ENCODE measurements at regions not wholly inside any gene's neighbourhood (a gene's known extent, or its start where the extent isn't known, plus 50 kb on each side); places are given as distances from the start of the nearest gene placed in this dataset.

DNA sequence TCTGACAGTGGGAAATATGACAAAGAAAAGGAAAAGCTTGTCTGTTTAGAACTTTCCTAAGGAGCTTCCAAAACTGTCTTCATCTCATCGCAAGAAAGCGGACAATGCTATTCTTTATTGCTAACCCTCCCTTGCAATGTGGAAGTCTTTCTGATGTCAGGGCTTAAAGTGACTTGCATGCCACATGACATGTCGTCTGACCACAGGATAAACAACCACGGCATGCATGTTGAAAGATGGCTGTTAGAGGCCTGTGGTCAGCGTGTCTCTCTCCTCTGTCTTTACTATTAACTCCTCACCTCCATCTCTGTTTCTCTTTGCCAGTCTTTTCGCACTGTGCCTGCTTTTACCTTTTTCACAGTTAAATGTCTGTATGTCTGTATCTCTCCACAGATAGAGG lies 389.8 kb downstream of the LNPK start:
- H2BK120ac ChIP-seq (replicated peaks; ENCODE audit: low read depth, low read length): no peak overlapping the region
- no peaks in the 10 kb centered on the region for H3K4me1 ChIP-seq (replicated peaks in 1 of 4; ENCODE audit: control insufficient read depth in 3 of 4, insufficient read depth in 4 of 4, low read length in 3 of 4)
- no peak overlapping the region for H3K9ac ChIP-seq (replicated peaks in 1 of 4; ENCODE audit: extremely low read depth in 1 of 4, low read depth in 3 of 4, low read length in 3 of 4)
- H4K8ac ChIP-seq (ENCODE audit: extremely low read depth, insufficient read depth, low read length): no peak overlapping the region
- H2BK5ac ChIP-seq (ENCODE audit: low read depth, low read length): no peak overlapping the region
- H3K27me3 ChIP-seq (replicated peaks in 1 of 4; ENCODE audit: control insufficient read depth in 3 of 4, extremely low read depth in 1 of 4, insufficient read depth in 3 of 4, low read length in 3 of 4): no peaks in the 10 kb centered on the region
- H4K20me1 ChIP-seq (replicated peaks in 1 of 2; ENCODE audit: control insufficient read depth in 1 of 2, insufficient read depth in 2 of 2, low read length in 2 of 2): no peaks in the 10 kb centered on the region
- H3K79me1 ChIP-seq (ENCODE audit: low read depth, low read length): no peaks in the 10 kb centered on the region
- H2BK15ac ChIP-seq (ENCODE audit: low read length): no peak overlapping the region
- H3K56ac ChIP-seq (replicated peaks; ENCODE audit: insufficient read length, low read depth, low read length): no peak overlapping the region
- no peak for DNase-seq (ENCODE audit: low read depth in 1 of 2, low spot score in 2 of 2)
- H2BK12ac ChIP-seq (ENCODE audit: low read depth, low read length): no peak overlapping the region
- H3K23ac ChIP-seq (ENCODE audit: insufficient read length): no peak overlapping the region
- no peak overlapping the region for H2BK20ac ChIP-seq (ENCODE audit: low read length)
- H3K23me2 ChIP-seq (ENCODE audit: low read depth, low read length): no peaks in the 10 kb centered on the region
- no peak overlapping the region for H2AFZ ChIP-seq (ENCODE audit: low read length)
- H3K79me2 ChIP-seq (ENCODE audit: control insufficient read depth in 1 of 2, insufficient read depth in 2 of 2, low read length in 2 of 2): no peaks in the 10 kb centered on the region
- no peak overlapping the region for H3K18ac ChIP-seq (ENCODE audit: extremely low read depth, low read length)
- H3K4me2 ChIP-seq (ENCODE audit: insufficient read depth in 1 of 2, low read depth in 2 of 2, low read length in 2 of 2): no peak overlapping the region
- H3K14ac ChIP-seq (ENCODE audit: insufficient read length): no peak overlapping the region
- FAIRE-seq: no peak
- no peak overlapping the region for H2AK5ac ChIP-seq (ENCODE audit: low read depth, low read length)
- H3K27ac ChIP-seq (ENCODE audit: low read depth, low read length): no peak overlapping the region
- H4K5ac ChIP-seq (ENCODE audit: insufficient read length, low read depth, low read length): no peak overlapping the region
- ChIA-PET CTCF (ENCODE audit: partially characterized antibody) (interaction anchor here (0.6 to 2.8 kb wide), 4 partner anchors 8 to 283 kb away, joined by 3 to 9 read pairs (median 4); no protein-coding TSS in a partner anchor), POLR2A (ENCODE audit: partially characterized antibody) (interaction anchor here (1.1 kb wide), 1 partner anchor 21 kb away, joined by 3 read pairs; no protein-coding TSS in a partner anchor)
- H4K91ac ChIP-seq (replicated peaks; ENCODE audit: insufficient read length, low read length): no peak overlapping the region
- H3K9me3 ChIP-seq (ENCODE audit: insufficient read depth in 2 of 2, low read depth in 1 of 2, low read length in 1 of 2): no peaks in the 10 kb centered on the region
- H3K4me3 ChIP-seq (ENCODE audit: extremely low read depth in 1 of 4, insufficient read depth in 2 of 4, low read depth in 3 of 4, low read length in 4 of 4): no peak overlapping the region
- H3K36me3 ChIP-seq (ENCODE audit: control insufficient read depth in 2 of 4, insufficient read depth in 4 of 4, low read length in 3 of 4): no peaks in the 10 kb centered on the region
- WGBS, 2 experiments (ENCODE audit: extremely low coverage in 1 of 2, insufficient coverage in 1 of 2, insufficient read length in 1 of 2, insufficient replicate concordance in 2 of 2, low coverage in 1 of 2, low lambda C conversion rate in 2 of 2, missing lambda C conversion rate in 1 of 2): 91% methylated on average over 6 of the region's 6 CpGs; no CpG with 5 or more reads in 1 of the 2 experiments
- H3K4ac ChIP-seq (replicated peaks; ENCODE audit: insufficient read length, low read depth, low read length): no peak overlapping the region
- TF ChIP-seq EZH2 (IDR thresholded peaks at IDR 0.05; ENCODE audit: low read depth, low read length, severe bottlenecking) (no peak), CREB1 (IDR thresholded peaks at IDR 0.05) (no peak), CTBP2 (IDR thresholded peaks at IDR 0.05; ENCODE audit: borderline replicate concordance, insufficient read depth, insufficient read length, low read length) (no peak), SRF (IDR thresholded peaks at IDR 0.05; ENCODE audit: low read depth, low read length) (no peak), TEAD4 (IDR thresholded peaks at IDR 0.05; ENCODE audit: low read depth, low read length) (no peak), BCL11A (IDR thresholded peaks at IDR 0.05; ENCODE audit: low read depth in 2 of 2, low read length in 2 of 2) (no peak), BACH1 (IDR thresholded peaks at IDR 0.05; ENCODE audit: low read length) (no peak), CHD1 (IDR thresholded peaks at IDR 0.05; ENCODE audit: low read depth, low read length) (no peak), KDM4A (IDR thresholded peaks at IDR 0.05; ENCODE audit: low read depth, low read length, severe bottlenecking) (no peak), PHF8 (conservative IDR thresholded peaks at IDR 0.05; ENCODE audit: low read depth, low read length) (no peak), SIN3A (conservative IDR thresholded peaks at IDR 0.05 in 1 of 2, IDR thresholded peaks at IDR 0.05 in 1 of 2; ENCODE audit: low read depth in 1 of 2, low read length in 2 of 2) (no peak), EGR1 (IDR thresholded peaks at IDR 0.05; ENCODE audit: borderline replicate concordance, low read depth, low read length) (no peak)
- TF ChIP-seq, protein P1, sequence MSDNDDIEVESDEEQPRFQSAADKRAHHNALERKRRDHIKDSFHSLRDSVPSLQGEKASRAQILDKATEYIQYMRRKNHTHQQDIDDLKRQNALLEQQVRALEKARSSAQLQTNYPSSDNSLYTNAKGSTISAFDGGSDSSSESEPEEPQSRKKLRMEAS (IDR thresholded peaks at IDR 0.05): no peak
- TF ChIP-seq, protein P2, sequence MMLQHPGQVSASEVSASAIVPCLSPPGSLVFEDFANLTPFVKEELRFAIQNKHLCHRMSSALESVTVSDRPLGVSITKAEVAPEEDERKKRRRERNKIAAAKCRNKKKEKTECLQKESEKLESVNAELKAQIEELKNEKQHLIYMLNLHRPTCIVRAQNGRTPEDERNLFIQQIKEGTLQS (IDR thresholded peaks at IDR 0.05; ENCODE audit: insufficient read depth, low read depth, low read length): no peak

Measured in H1 (cell line).